ENCODE measurements at regions not wholly inside any gene's neighbourhood (a gene's known extent, or its start where the extent isn't known, plus 50 kb on each side); places are given as distances from the start of the nearest gene placed in this dataset.

GRCh38 chr1:234546387-234546704 lies 63.6 kb downstream of the IRF2BP2 start:
- H4K5ac ChIP-seq (ENCODE audit: insufficient read length, low read depth, low read length), result no peak overlapping the region
- no peak overlapping the region for H4K8ac ChIP-seq (ENCODE audit: extremely low read depth, insufficient read depth, low read length)
- no peak overlapping the region for H2AK5ac ChIP-seq (ENCODE audit: low read depth, low read length)
- no peak overlapping the region for H2BK20ac ChIP-seq (ENCODE audit: low read length)
- H4K91ac ChIP-seq (replicated peaks; ENCODE audit: insufficient read length, low read length), result no peak overlapping the region
- CTCF ChIA-PET (ENCODE audit: partially characterized antibody), result interaction anchor here (0.9 to 2.1 kb wide), 3 partner anchors 10 to 27 kb away, joined by 3 to 5 read pairs (median 5); no protein-coding TSS in a partner anchor
- H3K27ac ChIP-seq (ENCODE audit: low read depth, low read length), result no peak overlapping the region
- no peak overlapping the region for H2BK12ac ChIP-seq (ENCODE audit: low read depth, low read length)
- H2AFZ ChIP-seq (ENCODE audit: low read length), result no peak overlapping the region
- H3K27me3 ChIP-seq (replicated peaks in 1 of 4; ENCODE audit: control insufficient read depth in 3 of 4, extremely low read depth in 1 of 4, insufficient read depth in 3 of 4, low read length in 3 of 4), result no peaks in the 10 kb centered on the region
- no peak for FAIRE-seq
- POLR2A ChIA-PET (ENCODE audit: partially characterized antibody), result no interaction called here
- no peak overlapping the region for H3K4ac ChIP-seq (replicated peaks; ENCODE audit: insufficient read length, low read depth, low read length)
- H2BK15ac ChIP-seq (ENCODE audit: low read length), result no peak overlapping the region
- no peak overlapping the region for H3K9ac ChIP-seq (replicated peaks in 1 of 4; ENCODE audit: extremely low read depth in 1 of 4, low read depth in 3 of 4, low read length in 3 of 4)
- H3K4me2 ChIP-seq (ENCODE audit: insufficient read depth in 1 of 2, low read depth in 2 of 2, low read length in 2 of 2), result no peak overlapping the region
- H3K4me3 ChIP-seq (ENCODE audit: extremely low read depth in 1 of 4, insufficient read depth in 2 of 4, low read depth in 3 of 4, low read length in 4 of 4), result no peak overlapping the region
- H3K79me2 ChIP-seq (ENCODE audit: control insufficient read depth in 1 of 2, insufficient read depth in 2 of 2, low read length in 2 of 2), result no peaks in the 10 kb centered on the region
- DNase-seq (ENCODE audit: low read depth in 1 of 2, low spot score in 2 of 2), result no peak
- H3K36me3 ChIP-seq (ENCODE audit: control insufficient read depth in 2 of 4, insufficient read depth in 4 of 4, low read length in 3 of 4), result peaks cover 0 to 2% (median 0%) of the 10 kb centered on the region in 4 experiments; a peak in 1 of 8 replicates
- H3K23ac ChIP-seq (ENCODE audit: insufficient read length), result no peak overlapping the region
- no peaks in the 10 kb centered on the region for H3K23me2 ChIP-seq (ENCODE audit: low read depth, low read length)
- no peak overlapping the region for H2BK120ac ChIP-seq (replicated peaks; ENCODE audit: low read depth, low read length)
- no peak overlapping the region for H3K18ac ChIP-seq (ENCODE audit: extremely low read depth, low read length)
- H3K14ac ChIP-seq (ENCODE audit: insufficient read length), result no peak overlapping the region
- H4K20me1 ChIP-seq (replicated peaks in 1 of 2; ENCODE audit: control insufficient read depth in 1 of 2, insufficient read depth in 2 of 2, low read length in 2 of 2), result no peaks in the 10 kb centered on the region
- H3K4me1 ChIP-seq (replicated peaks in 1 of 4; ENCODE audit: control insufficient read depth in 3 of 4, insufficient read depth in 4 of 4, low read length in 3 of 4), result peaks cover 0 to 4% (median 2%) of the 10 kb centered on the region in 4 experiments; a peak in 3 of 7 replicates
- H2BK5ac ChIP-seq (ENCODE audit: low read depth, low read length), result no peak overlapping the region
- WGBS, 2 experiments (ENCODE audit: extremely low coverage in 1 of 2, insufficient coverage in 1 of 2, insufficient read length in 1 of 2, insufficient replicate concordance in 2 of 2, low coverage in 1 of 2, low lambda C conversion rate in 2 of 2, missing lambda C conversion rate in 1 of 2), result 93% methylated on average over 7 of the region's 7 CpGs; no CpG with 5 or more reads in 1 of the 2 experiments
- H3K56ac ChIP-seq (replicated peaks; ENCODE audit: insufficient read length, low read depth, low read length), result no peak overlapping the region
- no peaks in the 10 kb centered on the region for H3K9me3 ChIP-seq (ENCODE audit: insufficient read depth in 2 of 2, low read depth in 1 of 2, low read length in 1 of 2)
- no peaks in the 10 kb centered on the region for H3K79me1 ChIP-seq (ENCODE audit: low read depth, low read length)
- no peak for TF ChIP-seq SIRT6 (IDR thresholded peaks at IDR 0.05; ENCODE audit: low read length)
- TF ChIP-seq POLR2A (IDR thresholded peaks at IDR 0.05; ENCODE audit: control extremely low read depth in 1 of 2, low read depth in 2 of 2, low read length in 2 of 2), result no peak
- TF ChIP-seq EGR1 (IDR thresholded peaks at IDR 0.05; ENCODE audit: borderline replicate concordance, low read depth, low read length), result no peak
- TF ChIP-seq CHD2 (IDR thresholded peaks at IDR 0.05; ENCODE audit: low read length), result no peak
- no peak for TF ChIP-seq CHD1 (IDR thresholded peaks at IDR 0.05; ENCODE audit: low read depth, low read length)
- TF ChIP-seq RNF2 (IDR thresholded peaks at IDR 0.05; ENCODE audit: borderline replicate concordance, low read depth, low read length, missing control alignments, poor library complexity, severe bottlenecking), result no peak
- TF ChIP-seq NANOG (IDR thresholded peaks at IDR 0.05; ENCODE audit: insufficient read depth, low read depth, low read length, poor library complexity, severe bottlenecking), result no peak
- TF ChIP-seq TCF12 (IDR thresholded peaks at IDR 0.05; ENCODE audit: low read depth, low read length), result no peak
- TF ChIP-seq ZNF274 (IDR thresholded peaks at IDR 0.05; ENCODE audit: borderline replicate concordance, extremely low read depth, low read length), result no peak

Data from H1 (cell line).